ENCODE measurements at regions not wholly inside any gene's neighbourhood (a gene's known extent, or its start where the extent isn't known, plus 50 kb on each side); places are given as distances from the start of the nearest gene placed in this dataset.
"Not testable (repeated sequence)": the region's sequence is repeated elsewhere in the genome, so short reads cannot be mapped to it uniquely, and the experiment has no call there.

- not testable (repeated sequence) for DNase-seq (ENCODE audit: low read depth)
These were observed 106.3 kb upstream of the NBPF26 start for GRCh38 chr1:120617493-120617892.

- DNase-seq (ENCODE audit: low read depth), result not testable (repeated sequence)
These were observed 103.7 kb upstream of the NBPF26 start for GRCh38 chr1:120619867-120620692.

DNA sequence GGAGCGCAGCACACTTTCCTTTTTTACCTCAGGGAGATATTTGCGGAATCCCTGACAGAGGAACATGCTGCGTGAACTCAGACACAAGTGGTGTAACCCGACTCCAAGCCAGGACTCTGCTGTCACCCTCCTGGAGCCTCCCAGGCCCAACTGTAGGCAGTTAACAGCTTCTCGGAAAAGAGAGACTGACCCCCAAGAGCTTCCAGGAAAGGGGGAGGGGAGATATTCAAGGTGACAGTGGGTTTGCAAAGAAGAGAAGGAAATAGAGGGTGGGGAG is 103.1 kb upstream of the NBPF26 start:
- not testable (repeated sequence) for DNase-seq (ENCODE audit: low read depth)

GRCh38 chr1:120621278-120621677 is 102.5 kb upstream of the NBPF26 start:
- DNase-seq (ENCODE audit: low read depth), result not testable (repeated sequence)

DNA sequence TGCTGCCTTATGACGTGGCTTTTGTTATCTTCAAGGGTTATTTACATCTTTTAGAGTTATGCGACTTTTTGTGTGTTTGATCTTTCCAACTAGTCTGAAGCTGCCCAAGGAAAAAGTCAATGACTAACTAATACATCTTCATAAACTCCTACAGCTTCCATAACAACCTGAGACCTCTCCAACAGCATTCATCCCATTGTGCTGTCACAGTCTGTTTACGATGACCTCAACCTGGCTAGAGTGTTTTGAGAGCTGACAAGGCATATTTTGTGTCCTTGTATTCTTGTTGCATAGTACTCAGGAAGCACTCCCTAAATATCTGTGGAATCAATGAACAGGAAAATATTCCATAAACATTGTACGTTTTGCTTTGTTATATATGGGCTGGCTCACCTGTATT is 100.2 kb upstream of the NBPF26 start:
- not testable (repeated sequence) for DNase-seq (ENCODE audit: low read depth)

GRCh38 chr1:120624565-120625064 is 99.1 kb upstream of the NBPF26 start:
- not testable (repeated sequence) for DNase-seq (ENCODE audit: low read depth)

GRCh38 chr1:120629832-120630455 is 93.8 kb upstream of the NBPF26 start:
- DNase-seq (ENCODE audit: low read depth), result not testable (repeated sequence)

DNA sequence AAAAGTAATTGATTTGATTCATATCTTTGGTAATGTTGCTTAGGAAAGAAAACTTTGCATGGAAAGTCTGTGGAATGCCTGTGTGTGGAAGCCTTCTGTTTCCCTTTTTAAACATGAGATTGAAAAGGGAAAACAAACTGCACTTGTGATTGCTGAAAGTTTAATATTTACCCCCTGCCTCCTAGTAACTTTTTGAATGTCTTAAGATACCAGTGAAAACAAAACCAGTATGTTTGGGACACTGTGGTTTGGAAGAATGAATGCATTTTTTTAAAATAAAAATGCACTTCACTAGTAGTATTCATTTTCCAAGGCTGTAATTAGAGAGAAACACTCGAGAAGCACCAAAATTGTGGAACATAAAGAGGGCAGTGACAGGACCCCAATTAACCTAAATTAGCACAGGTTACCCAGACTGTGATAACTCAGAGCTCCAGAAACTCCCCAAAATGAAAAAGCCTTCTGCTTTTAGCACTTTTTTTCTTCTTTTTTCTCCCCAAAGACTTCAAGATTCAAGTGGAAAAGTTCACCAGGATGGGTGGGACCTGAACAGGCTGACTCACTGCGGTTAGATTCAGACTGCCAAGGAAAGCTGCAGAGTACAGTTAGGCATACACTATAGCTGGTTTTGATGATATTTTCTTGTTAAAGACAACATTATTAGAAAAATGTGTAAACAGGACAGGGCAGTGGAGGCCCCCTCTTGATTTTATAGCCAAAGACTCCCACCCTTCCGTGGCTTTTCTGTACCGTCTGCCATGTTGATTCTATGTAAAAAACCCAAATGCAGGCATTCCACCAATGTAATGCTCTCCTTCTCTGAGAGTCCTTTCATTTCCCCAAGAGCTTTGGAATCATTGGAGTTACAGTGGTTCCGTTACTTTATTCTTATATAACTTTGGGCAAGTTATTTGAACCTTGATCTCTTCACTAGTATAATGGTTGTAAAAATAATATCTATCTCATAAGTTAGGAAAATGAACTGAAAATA is 88.6 kb upstream of the NBPF26 start:
- not testable (repeated sequence) for DNase-seq (ENCODE audit: low read depth)

DNA sequence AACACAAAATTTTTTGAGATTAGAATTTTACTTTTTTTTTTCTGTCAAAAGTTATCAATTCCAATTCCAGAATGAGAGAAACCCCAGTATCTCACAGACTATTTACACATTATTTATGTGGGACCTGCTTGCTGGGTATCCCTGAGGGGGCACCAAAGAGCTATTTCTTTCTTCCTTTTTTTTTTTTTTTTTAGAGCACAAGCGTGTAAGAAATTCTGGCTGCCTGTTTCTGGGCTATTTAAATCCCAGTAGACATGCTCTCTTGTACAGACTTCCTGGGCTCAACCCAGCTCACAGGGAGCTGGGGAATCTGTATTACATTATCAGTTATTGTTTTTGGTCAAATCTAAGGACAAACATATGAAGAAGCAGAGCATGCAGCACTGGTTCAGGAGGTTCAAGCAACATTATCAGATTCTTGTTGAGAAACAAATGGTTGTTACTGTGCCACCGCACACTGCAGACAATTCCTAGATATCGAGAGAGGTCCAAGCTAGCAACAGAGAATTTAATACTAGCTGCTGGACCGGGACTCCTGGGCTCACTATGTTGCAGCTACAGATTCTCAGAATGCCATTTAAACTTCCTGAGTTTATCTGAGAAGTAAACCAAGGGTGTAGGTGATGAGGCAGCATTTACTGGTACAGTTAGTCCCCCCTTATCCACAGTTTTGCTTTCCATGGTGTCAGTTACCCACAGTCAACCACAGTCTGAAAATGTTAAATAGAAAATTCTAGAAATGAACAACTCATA is 83.3 kb upstream of the NBPF26 start:
- not testable (repeated sequence) for DNase-seq (ENCODE audit: low read depth)

- DNase-seq (ENCODE audit: low read depth), result not testable (repeated sequence)
These were observed 82.8 kb upstream of the NBPF26 start for GRCh38 chr1:120641014-120641302.

- not testable (repeated sequence) for DNase-seq (ENCODE audit: low read depth)
These were observed 76.6 kb upstream of the NBPF26 start for GRCh38 chr1:120647182-120647581.

DNA sequence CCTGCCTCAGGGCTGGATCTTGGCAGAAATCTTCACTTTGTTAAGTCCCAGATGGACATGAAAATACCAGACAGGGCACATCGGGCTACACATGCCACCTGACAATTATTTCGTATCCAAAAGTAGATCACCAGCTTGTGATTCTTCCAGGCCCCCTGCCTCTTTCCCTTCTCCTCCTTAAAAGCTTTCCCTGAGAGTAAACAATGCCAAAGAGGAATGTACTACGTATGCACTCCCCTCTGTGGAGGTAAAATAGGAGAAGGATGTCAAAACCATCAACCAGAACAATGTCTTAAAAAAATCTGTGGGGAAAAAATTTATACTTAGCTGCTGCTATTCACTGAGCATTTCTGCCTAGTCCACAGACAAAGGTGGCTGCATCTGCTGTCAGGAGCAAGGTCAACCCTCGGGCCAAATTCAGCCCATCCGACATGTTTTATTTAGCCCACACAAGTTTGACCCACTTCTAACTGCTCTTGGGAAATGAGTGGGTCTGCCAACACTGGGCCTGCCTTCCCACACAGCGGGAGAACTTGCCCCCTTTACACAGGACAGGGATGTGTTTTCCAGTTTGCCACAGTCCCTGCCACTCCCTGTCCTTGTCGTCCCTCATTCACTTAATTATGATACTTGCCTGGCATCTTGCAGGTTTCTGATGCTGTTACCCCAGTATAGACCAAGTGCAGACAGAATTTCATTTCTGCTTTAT is 74.7 kb upstream of the NBPF26 start:
- not testable (repeated sequence) for DNase-seq (ENCODE audit: low read depth)

GRCh38 chr1:120649730-120650129 is 74.0 kb upstream of the NBPF26 start:
- DNase-seq (ENCODE audit: low read depth), result not testable (repeated sequence)

GRCh38 chr1:120654114-120654513 is 69.6 kb upstream of the NBPF26 start:
- not testable (repeated sequence) for DNase-seq (ENCODE audit: low read depth)

DNA sequence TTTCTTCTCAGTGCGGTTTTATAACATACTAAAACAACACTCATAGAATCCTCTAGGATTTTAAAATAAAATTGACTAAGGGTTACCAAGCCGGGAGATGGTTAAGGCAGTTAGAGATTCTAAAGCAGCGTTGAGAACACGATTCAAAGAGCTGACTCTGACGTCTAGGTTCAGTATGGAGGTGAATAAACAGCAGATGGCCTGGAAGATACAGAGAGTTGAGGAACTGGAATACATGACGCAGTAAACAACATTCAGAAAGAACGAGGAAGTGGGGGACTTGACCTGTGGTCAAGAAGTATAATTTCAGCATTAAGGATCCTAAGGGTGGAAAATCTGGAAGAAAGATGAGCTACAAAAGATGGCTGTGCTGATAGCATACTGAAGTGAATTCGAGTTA is 68.4 kb upstream of the NBPF26 start:
- DNase-seq (ENCODE audit: low read depth), result not testable (repeated sequence)

GRCh38 chr1:120656116-120656515 is 67.6 kb upstream of the NBPF26 start:
- DNase-seq (ENCODE audit: low read depth), result not testable (repeated sequence)

- DNase-seq (ENCODE audit: low read depth), result not testable (repeated sequence)
These were observed 65.9 kb upstream of the NBPF26 start for GRCh38 chr1:120657804-120658203.

- DNase-seq (ENCODE audit: low read depth), result not testable (repeated sequence)
These were observed 65.1 kb upstream of the NBPF26 start for GRCh38 chr1:120658622-120659021.

DNA sequence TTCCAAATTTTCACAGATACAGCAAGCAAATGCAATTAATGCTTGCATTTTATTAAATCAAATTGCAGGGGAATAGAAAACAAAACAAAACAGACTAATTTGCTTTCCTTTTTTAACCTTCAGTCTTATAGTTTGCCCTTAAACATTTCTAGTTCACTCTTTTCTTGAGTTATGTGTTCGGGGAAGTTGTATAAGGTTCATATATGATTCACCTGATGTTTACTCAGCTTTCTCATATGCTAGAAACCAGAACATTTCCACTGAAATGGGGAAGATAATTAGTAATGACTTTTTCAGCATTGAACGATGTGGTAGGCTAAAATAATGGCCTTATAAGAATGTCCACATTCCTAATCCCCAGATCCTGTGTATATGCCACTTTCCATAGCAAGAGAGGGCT is 64.6 kb upstream of the NBPF26 start:
- not testable (repeated sequence) for DNase-seq (ENCODE audit: low read depth)

DNA sequence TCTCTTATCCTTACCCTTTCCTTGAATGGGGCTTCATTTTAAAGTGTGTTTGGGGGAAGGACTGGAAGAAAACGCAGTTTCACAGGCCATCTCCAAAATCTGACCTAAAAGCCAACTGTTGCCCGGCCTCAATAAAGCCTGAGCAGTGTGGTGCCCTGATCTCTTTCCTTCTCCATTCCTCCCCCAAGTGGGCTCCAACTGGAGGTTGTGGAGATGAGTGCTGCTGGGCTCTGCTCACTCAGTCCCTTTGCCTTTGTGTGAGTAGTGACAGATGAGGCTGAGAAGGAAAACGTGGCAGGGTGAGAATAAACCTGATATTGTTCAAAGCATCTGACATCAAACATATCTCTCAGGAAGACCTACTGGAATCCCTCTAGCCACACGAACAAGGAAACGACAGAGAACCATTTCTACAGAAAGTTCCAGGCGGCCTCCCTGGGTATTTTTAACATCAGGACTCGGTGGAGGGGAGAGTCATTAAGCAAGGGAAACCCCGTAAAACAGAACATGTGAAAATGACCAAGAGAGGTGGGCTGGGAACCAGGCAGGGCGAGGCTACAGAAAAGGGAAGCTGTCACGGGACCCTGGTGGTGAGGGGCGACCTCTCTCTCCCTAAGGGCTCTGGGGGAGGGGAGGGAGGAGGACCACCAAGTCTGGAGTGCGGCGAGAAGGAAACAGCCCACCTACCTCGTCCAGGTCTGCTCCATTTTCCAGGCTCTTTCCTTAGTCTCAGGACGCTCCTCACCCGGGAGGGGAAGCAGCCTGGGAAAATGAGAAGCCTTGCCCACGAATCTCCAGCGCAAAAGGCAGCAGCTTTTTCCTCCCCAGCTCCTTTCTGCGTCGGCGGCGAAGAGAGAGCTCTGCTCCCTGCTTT is 59.1 kb upstream of the NBPF26 start:
- DNase-seq (ENCODE audit: low read depth), result not testable (repeated sequence)

Measured in non-pigmented ciliary epithelial cell (primary cell).